ENCODE measurements at regions not wholly inside any gene's neighbourhood (a gene's known extent, or its start where the extent isn't known, plus 50 kb on each side); places are given as distances from the start of the nearest gene placed in this dataset.

DNA sequence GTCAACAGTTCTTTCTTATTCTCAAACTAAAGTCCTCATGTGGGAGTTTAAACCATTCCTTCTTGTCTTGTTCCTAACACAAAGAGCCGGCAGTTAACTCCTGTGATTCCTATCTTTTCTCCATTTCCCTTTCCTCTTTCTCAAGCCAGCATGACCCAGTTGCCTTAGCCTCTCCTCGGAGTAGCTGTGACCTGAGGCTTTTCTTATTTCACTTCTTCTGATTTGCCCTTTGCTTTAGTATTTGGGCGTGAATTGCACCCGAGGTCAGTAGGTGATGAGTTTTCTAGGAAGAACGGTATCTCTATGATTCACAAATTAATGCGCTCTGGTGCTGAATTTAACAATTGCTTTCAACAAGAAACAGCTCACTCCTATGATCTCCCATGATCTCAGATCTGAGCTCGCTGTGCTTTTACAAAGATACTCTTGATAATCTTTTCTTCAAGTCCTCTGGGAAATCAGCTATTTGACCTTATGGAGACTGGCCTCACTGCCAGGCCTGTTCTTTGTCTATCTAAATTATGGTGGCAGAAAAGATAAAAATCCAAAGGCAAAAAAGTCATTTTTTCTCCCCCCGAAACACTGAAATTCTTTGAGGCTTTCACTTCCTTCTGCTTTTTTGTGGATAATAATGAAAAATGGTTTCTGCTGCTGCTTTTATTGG, 184.6 kb downstream of the JCAD start:
- ChIA-PET CTCF (interaction anchor here (1.5 kb wide), 1 partner anchor 16 kb away, joined by 4 read pairs; no protein-coding TSS in a partner anchor), POLR2A (no interaction called here)
- H3K27ac ChIP-seq (ENCODE audit: extremely low read depth, low read depth, low read length): no peak overlapping the region
- no peak overlapping the region for H3K4me3 ChIP-seq (ENCODE audit: low read depth, low read length)
- H3K9me3 ChIP-seq (ENCODE audit: control insufficient read depth, insufficient read depth, low read depth, low read length): no peaks in the 10 kb centered on the region
- TF ChIP-seq, protein P1, sequence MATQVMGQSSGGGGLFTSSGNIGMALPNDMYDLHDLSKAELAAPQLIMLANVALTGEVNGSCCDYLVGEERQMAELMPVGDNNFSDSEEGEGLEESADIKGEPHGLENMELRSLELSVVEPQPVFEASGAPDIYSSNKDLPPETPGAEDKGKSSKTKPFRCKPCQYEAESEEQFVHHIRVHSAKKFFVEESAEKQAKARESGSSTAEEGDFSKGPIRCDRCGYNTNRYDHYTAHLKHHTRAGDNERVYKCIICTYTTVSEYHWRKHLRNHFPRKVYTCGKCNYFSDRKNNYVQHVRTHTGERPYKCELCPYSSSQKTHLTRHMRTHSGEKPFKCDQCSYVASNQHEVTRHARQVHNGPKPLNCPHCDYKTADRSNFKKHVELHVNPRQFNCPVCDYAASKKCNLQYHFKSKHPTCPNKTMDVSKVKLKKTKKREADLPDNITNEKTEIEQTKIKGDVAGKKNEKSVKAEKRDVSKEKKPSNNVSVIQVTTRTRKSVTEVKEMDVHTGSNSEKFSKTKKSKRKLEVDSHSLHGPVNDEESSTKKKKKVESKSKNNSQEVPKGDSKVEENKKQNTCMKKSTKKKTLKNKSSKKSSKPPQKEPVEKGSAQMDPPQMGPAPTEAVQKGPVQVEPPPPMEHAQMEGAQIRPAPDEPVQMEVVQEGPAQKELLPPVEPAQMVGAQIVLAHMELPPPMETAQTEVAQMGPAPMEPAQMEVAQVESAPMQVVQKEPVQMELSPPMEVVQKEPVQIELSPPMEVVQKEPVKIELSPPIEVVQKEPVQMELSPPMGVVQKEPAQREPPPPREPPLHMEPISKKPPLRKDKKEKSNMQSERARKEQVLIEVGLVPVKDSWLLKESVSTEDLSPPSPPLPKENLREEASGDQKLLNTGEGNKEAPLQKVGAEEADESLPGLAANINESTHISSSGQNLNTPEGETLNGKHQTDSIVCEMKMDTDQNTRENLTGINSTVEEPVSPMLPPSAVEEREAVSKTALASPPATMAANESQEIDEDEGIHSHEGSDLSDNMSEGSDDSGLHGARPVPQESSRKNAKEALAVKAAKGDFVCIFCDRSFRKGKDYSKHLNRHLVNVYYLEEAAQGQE (tag by site-specific recombination; IDR thresholded peaks at IDR 0.05): no peak
- TF ChIP-seq ZNF473 (tag by site-specific recombination; IDR thresholded peaks at IDR 0.05) (no peak), ZNF37A (tag by site-specific recombination; IDR thresholded peaks at IDR 0.05) (no peak)
- TF ChIP-seq, protein P2, sequence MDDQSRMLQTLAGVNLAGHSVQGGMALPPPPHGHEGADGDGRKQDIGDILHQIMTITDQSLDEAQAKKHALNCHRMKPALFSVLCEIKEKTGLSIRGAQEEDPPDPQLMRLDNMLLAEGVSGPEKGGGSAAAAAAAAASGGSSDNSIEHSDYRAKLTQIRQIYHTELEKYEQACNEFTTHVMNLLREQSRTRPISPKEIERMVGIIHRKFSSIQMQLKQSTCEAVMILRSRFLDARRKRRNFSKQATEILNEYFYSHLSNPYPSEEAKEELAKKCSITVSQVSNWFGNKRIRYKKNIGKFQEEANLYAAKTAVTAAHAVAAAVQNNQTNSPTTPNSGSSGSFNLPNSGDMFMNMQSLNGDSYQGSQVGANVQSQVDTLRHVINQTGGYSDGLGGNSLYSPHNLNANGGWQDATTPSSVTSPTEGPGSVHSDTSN (CRISPR knock-in tag; IDR thresholded peaks at IDR 0.05): no peak
- no peaks in the 10 kb centered on the region for H3K4me1 ChIP-seq (ENCODE audit: control insufficient read depth, insufficient read depth, low read length)
- H3K36me3 ChIP-seq (ENCODE audit: control insufficient read depth in 2 of 2, insufficient read depth in 1 of 2, low read length in 2 of 2): no peaks in the 10 kb centered on the region

DNA sequence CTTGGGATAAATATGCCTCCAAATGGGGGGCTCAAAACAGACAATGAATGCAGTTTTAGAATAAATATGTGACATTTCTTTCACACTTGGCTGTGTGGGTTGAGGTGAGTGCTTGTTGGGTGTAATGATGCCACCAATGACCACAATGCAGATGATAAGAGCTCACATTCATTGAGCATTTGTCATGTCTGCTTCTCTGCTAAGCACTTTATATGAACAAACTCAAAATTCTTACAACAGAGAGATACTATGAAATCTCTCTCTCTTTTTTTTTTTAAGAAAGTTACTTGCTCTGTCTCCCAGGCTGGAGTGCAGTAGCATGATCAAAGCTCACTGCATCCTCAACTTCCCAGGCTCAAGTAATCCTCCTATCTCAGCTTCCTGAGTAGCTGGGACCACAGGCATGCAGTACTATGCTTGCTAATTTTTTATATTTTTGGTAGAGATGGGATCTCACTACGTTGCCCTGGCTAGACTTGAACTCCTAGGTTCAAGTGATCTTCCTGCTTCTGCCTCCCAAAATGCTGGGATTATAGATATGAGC, 185.4 kb downstream of the JCAD start:
- TF ChIP-seq WT1 (tag by site-specific recombination; IDR thresholded peaks at IDR 0.05) (no peak), ZNF521 (tag by site-specific recombination; IDR thresholded peaks at IDR 0.05) (no peak), ZNF174 (tag by site-specific recombination; IDR thresholded peaks at IDR 0.05) (no peak), SP7 (tag by site-specific recombination; IDR thresholded peaks at IDR 0.05) (no peak), ZNF768 (tag by site-specific recombination; IDR thresholded peaks at IDR 0.05) (no peak)
- TF ChIP-seq, protein P3, sequence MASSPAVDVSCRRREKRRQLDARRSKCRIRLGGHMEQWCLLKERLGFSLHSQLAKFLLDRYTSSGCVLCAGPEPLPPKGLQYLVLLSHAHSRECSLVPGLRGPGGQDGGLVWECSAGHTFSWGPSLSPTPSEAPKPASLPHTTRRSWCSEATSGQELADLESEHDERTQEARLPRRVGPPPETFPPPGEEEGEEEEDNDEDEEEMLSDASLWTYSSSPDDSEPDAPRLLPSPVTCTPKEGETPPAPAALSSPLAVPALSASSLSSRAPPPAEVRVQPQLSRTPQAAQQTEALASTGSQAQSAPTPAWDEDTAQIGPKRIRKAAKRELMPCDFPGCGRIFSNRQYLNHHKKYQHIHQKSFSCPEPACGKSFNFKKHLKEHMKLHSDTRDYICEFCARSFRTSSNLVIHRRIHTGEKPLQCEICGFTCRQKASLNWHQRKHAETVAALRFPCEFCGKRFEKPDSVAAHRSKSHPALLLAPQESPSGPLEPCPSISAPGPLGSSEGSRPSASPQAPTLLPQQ (tag by site-specific recombination; IDR thresholded peaks at IDR 0.05): no peak
- TF ChIP-seq, protein P4, sequence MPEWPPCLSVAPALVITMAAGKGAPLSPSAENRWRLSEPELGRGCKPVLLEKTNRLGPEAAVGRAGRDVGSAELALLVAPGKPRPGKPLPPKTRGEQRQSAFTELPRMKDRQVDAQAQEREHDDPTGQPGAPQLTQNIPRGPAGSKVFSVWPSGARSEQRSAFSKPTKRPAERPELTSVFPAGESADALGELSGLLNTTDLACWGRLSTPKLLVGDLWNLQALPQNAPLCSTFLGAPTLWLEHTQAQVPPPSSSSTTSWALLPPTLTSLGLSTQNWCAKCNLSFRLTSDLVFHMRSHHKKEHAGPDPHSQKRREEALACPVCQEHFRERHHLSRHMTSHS (tag by site-specific recombination; IDR thresholded peaks at IDR 0.05): no peak
- TF ChIP-seq, protein P5, sequence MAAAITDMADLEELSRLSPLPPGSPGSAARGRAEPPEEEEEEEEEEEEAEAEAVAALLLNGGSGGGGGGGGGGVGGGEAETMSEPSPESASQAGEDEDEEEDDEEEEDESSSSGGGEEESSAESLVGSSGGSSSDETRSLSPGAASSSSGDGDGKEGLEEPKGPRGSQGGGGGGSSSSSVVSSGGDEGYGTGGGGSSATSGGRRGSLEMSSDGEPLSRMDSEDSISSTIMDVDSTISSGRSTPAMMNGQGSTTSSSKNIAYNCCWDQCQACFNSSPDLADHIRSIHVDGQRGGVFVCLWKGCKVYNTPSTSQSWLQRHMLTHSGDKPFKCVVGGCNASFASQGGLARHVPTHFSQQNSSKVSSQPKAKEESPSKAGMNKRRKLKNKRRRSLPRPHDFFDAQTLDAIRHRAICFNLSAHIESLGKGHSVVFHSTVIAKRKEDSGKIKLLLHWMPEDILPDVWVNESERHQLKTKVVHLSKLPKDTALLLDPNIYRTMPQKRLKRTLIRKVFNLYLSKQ (tag by site-specific recombination; IDR thresholded peaks at IDR 0.05; ENCODE audit: borderline replicate concordance): no peak
- TF ChIP-seq, protein P6, sequence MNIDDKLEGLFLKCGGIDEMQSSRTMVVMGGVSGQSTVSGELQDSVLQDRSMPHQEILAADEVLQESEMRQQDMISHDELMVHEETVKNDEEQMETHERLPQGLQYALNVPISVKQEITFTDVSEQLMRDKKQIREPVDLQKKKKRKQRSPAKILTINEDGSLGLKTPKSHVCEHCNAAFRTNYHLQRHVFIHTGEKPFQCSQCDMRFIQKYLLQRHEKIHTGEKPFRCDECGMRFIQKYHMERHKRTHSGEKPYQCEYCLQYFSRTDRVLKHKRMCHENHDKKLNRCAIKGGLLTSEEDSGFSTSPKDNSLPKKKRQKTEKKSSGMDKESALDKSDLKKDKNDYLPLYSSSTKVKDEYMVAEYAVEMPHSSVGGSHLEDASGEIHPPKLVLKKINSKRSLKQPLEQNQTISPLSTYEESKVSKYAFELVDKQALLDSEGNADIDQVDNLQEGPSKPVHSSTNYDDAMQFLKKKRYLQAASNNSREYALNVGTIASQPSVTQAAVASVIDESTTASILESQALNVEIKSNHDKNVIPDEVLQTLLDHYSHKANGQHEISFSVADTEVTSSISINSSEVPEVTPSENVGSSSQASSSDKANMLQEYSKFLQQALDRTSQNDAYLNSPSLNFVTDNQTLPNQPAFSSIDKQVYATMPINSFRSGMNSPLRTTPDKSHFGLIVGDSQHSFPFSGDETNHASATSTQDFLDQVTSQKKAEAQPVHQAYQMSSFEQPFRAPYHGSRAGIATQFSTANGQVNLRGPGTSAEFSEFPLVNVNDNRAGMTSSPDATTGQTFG (tag by site-specific recombination; IDR thresholded peaks at IDR 0.05; ENCODE audit: borderline replicate concordance): no peak
- Histone ChIP-seq H3K4me1 (ENCODE audit: control insufficient read depth, insufficient read depth, low read length) (no peaks in the 10 kb centered on the region), H3K9me3 (ENCODE audit: control insufficient read depth, insufficient read depth, low read depth, low read length) (no peaks in the 10 kb centered on the region), H3K27ac (ENCODE audit: extremely low read depth, low read depth, low read length) (no peak overlapping the region), H3K36me3 (ENCODE audit: control insufficient read depth in 2 of 2, insufficient read depth in 1 of 2, low read length in 2 of 2) (no peaks in the 10 kb centered on the region), H3K4me3 (ENCODE audit: low read depth, low read length) (no peak overlapping the region)
- ChIA-PET CTCF (interaction anchor here (0.6 to 1.5 kb wide), 3 partner anchors 13 to 284 kb away, joined by 3 to 4 read pairs (median 3); no protein-coding TSS in a partner anchor), POLR2A (no interaction called here)
